ENCODE measurements at regions not wholly inside any gene's neighbourhood (a gene's known extent, or its start where the extent isn't known, plus 50 kb on each side); places are given as distances from the start of the nearest gene placed in this dataset.

GRCh38 chr13:74270018-74270417 is 135.8 kb upstream of the KLF12 start:
- TF ChIP-seq, protein P1, sequence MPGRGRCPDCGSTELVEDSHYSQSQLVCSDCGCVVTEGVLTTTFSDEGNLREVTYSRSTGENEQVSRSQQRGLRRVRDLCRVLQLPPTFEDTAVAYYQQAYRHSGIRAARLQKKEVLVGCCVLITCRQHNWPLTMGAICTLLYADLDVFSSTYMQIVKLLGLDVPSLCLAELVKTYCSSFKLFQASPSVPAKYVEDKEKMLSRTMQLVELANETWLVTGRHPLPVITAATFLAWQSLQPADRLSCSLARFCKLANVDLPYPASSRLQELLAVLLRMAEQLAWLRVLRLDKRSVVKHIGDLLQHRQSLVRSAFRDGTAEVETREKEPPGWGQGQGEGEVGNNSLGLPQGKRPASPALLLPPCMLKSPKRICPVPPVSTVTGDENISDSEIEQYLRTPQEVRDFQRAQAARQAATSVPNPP (CRISPR knock-in tag; IDR thresholded peaks at IDR 0.05), result no peak
- TF ChIP-seq TRIM24 (CRISPR knock-in tag; IDR thresholded peaks at IDR 0.05) (no peak), ZBTB7A (CRISPR knock-in tag; IDR thresholded peaks at IDR 0.05) (no peak), ARNT (IDR thresholded peaks at IDR 0.05) (no peak), ZNF10 (CRISPR knock-in tag; IDR thresholded peaks at IDR 0.05; ENCODE audit: borderline replicate concordance, low read depth) (no peak), GATAD2A (CRISPR knock-in tag; IDR thresholded peaks at IDR 0.05) (no peak), CTCF (CRISPR knock-in tag; IDR thresholded peaks at IDR 0.05) (no peak), ZC3H13 (CRISPR knock-in tag; IDR thresholded peaks at IDR 0.05) (no peak), ZNF280D (CRISPR knock-in tag; IDR thresholded peaks at IDR 0.05) (no peak)
- TF ChIP-seq, protein P2, sequence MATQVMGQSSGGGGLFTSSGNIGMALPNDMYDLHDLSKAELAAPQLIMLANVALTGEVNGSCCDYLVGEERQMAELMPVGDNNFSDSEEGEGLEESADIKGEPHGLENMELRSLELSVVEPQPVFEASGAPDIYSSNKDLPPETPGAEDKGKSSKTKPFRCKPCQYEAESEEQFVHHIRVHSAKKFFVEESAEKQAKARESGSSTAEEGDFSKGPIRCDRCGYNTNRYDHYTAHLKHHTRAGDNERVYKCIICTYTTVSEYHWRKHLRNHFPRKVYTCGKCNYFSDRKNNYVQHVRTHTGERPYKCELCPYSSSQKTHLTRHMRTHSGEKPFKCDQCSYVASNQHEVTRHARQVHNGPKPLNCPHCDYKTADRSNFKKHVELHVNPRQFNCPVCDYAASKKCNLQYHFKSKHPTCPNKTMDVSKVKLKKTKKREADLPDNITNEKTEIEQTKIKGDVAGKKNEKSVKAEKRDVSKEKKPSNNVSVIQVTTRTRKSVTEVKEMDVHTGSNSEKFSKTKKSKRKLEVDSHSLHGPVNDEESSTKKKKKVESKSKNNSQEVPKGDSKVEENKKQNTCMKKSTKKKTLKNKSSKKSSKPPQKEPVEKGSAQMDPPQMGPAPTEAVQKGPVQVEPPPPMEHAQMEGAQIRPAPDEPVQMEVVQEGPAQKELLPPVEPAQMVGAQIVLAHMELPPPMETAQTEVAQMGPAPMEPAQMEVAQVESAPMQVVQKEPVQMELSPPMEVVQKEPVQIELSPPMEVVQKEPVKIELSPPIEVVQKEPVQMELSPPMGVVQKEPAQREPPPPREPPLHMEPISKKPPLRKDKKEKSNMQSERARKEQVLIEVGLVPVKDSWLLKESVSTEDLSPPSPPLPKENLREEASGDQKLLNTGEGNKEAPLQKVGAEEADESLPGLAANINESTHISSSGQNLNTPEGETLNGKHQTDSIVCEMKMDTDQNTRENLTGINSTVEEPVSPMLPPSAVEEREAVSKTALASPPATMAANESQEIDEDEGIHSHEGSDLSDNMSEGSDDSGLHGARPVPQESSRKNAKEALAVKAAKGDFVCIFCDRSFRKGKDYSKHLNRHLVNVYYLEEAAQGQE (IDR thresholded peaks at IDR 0.05; ENCODE audit: borderline replicate concordance in 1 of 2, low read depth in 1 of 2, low read length in 2 of 2), result no peak
- TF ChIP-seq, protein P3, sequence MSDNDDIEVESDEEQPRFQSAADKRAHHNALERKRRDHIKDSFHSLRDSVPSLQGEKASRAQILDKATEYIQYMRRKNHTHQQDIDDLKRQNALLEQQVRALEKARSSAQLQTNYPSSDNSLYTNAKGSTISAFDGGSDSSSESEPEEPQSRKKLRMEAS (IDR thresholded peaks at IDR 0.05), result no peak
